ENCODE measurements at regions not wholly inside any gene's neighbourhood (a gene's known extent, or its start where the extent isn't known, plus 50 kb on each side); places are given as distances from the start of the nearest gene placed in this dataset.

DNA sequence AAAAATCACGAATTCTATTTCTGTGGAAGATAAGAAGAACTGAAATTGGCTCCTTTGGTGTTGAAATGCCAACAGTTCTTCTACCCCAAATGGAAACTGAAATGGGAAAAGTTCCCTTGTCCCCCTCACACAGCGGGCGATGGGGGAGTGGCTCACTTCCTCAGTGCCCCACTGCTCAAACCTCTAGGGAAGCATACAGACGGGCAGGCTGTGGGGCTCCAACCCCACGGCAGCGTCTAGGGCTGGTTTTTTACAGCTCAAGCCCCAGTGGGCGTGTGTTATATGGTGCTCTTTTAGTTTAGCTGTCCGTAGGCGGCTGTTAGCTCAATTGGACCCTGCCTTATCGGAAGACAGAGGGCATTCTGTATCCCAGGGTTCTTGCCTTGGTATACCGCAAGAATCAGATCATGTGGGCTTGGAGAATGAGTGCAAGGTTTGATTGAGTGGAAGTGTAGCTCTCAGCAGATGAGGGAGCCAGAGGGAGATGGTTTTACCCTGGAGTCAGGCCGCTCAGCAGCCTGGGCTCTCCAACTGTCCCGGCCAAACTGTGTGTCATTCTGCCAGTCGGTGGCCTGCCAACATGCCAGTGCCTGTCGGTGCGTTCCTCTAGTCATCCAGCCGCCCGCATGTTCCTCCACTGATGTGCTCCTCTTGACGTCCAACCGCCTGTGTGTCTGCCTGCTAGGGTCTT lies 166.3 kb upstream of the ZNF608 start:
- intact Hi-C loops (cut with micrococcal nuclease; ENCODE audit: unreplicated experiment) (no loop called here), in situ Hi-C loops (cut with MboI) (loop anchor here (5.0 kb wide), 2 partner anchors 165 to 265 kb away; partner anchors contain the start of gene ZNF608)
- Histone ChIP-seq H3K27me3 (replicated peaks in 1 of 2; ENCODE audit: control insufficient read depth in 2 of 2, insufficient read depth in 2 of 2, low read length in 1 of 2) (no peaks in the 10 kb centered on the region), H3K4me3 (no peak overlapping the region), H3K36me3 (ENCODE audit: control insufficient read depth in 2 of 2, insufficient read depth in 2 of 2, low read length in 1 of 2) (no peaks in the 10 kb centered on the region), H4K20me1 (ENCODE audit: control insufficient read depth, insufficient read depth) (no peaks in the 10 kb centered on the region), H3K9me3 (replicated peaks; ENCODE audit: control insufficient read depth, insufficient read depth, low read length) (peaks cover 5% of the 10 kb centered on the region; the same call in 2 of the 3 replicates), H3K9ac (ENCODE audit: control insufficient read depth, insufficient read depth, low read length) (no peak overlapping the region), H3K79me2 (ENCODE audit: control insufficient read depth, insufficient read depth, low read length) (no peaks in the 10 kb centered on the region), H3K4me1 (ENCODE audit: control insufficient read depth, insufficient read depth, low read length) (peaks cover 33% of the 10 kb centered on the region), H3K4me2 (ENCODE audit: control insufficient read depth, insufficient read depth) (peak overlapping the region; percentile 32; the same call in 1 of the 2 replicates), H3K27ac (ENCODE audit: control insufficient read depth, insufficient read depth) (no peak overlapping the region), H2AFZ (ENCODE audit: control insufficient read depth, low read depth, low read length) (peak overlapping the region; percentile 50)
- no peak for TF ChIP-seq RUNX3 (IDR thresholded peaks at IDR 0.05; ENCODE audit: low read length)
- TF ChIP-seq YY1 (IDR thresholded peaks at IDR 0.05; ENCODE audit: low read depth, low read length): no peak
- TF ChIP-seq MYC (IDR thresholded peaks at IDR 0.05; ENCODE audit: insufficient read depth, insufficient read length, insufficient replicate concordance, low read length, severe bottlenecking): no peak
- peak; percentile 20; the same call in 1 of the 2 replicates for TF ChIP-seq EED (IDR thresholded peaks at IDR 0.05; ENCODE audit: low read depth)
- peak; percentile 24; the same call in 1 of the 2 replicates for TF ChIP-seq ZBTB33 (IDR thresholded peaks at IDR 0.05)
- TF ChIP-seq, protein P1, sequence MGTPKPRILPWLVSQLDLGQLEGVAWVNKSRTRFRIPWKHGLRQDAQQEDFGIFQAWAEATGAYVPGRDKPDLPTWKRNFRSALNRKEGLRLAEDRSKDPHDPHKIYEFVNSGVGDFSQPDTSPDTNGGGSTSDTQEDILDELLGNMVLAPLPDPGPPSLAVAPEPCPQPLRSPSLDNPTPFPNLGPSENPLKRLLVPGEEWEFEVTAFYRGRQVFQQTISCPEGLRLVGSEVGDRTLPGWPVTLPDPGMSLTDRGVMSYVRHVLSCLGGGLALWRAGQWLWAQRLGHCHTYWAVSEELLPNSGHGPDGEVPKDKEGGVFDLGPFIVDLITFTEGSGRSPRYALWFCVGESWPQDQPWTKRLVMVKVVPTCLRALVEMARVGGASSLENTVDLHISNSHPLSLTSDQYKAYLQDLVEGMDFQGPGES (IDR thresholded peaks at IDR 0.05): no peak
- no peak for TF ChIP-seq IKZF2 (IDR thresholded peaks at IDR 0.05)
- TF ChIP-seq, protein P2, sequence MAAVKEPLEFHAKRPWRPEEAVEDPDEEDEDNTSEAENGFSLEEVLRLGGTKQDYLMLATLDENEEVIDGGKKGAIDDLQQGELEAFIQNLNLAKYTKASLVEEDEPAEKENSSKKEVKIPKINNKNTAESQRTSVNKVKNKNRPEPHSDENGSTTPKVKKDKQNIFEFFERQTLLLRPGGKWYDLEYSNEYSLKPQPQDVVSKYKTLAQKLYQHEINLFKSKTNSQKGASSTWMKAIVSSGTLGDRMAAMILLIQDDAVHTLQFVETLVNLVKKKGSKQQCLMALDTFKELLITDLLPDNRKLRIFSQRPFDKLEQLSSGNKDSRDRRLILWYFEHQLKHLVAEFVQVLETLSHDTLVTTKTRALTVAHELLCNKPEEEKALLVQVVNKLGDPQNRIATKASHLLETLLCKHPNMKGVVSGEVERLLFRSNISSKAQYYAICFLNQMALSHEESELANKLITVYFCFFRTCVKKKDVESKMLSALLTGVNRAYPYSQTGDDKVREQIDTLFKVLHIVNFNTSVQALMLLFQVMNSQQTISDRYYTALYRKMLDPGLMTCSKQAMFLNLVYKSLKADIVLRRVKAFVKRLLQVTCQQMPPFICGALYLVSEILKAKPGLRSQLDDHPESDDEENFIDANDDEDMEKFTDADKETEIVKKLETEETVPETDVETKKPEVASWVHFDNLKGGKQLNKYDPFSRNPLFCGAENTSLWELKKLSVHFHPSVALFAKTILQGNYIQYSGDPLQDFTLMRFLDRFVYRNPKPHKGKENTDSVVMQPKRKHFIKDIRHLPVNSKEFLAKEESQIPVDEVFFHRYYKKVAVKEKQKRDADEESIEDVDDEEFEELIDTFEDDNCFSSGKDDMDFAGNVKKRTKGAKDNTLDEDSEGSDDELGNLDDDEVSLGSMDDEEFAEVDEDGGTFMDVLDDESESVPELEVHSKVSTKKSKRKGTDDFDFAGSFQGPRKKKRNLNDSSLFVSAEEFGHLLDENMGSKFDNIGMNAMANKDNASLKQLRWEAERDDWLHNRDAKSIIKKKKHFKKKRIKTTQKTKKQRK (IDR thresholded peaks at IDR 0.05; ENCODE audit: low read depth, low read length): no peak
- TF ChIP-seq, protein P3, sequence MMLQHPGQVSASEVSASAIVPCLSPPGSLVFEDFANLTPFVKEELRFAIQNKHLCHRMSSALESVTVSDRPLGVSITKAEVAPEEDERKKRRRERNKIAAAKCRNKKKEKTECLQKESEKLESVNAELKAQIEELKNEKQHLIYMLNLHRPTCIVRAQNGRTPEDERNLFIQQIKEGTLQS (IDR thresholded peaks at IDR 0.05; ENCODE audit: borderline replicate concordance, extremely low read depth, low read depth, low read length): no peak
- peak; percentile 38 for TF ChIP-seq MEF2B (IDR thresholded peaks at IDR 0.05; ENCODE audit: partially characterized antibody, poor library complexity, severe bottlenecking)
- TF ChIP-seq PRDM15 (CRISPR knock-in tag; IDR thresholded peaks at IDR 0.05): no peak
- BruUV-seq (replicated peaks): no TSS peak
- ChIA-PET RAD21 (ENCODE audit: unreplicated experiment) (interaction anchor here (0.8 to 7.9 kb wide), 5 partner anchors 9 to 288 kb away, joined by 4 to 190 read pairs (median 15); partner anchors contain the start of gene ZNF608), POLR2A (interaction anchor here (0.6 to 4.7 kb wide), 2 partner anchors 8 to 104 kb away, joined by 6 to 48 read pairs; no protein-coding TSS in a partner anchor), CTCF (interaction anchor here (1.3 to 5.4 kb wide), 3 partner anchors 8 to 88 kb away, joined by 4 to 34 read pairs (median 6); no protein-coding TSS in a partner anchor), SMC1A (ENCODE audit: uncharacterized antibody, unreplicated experiment) (interaction anchor here (0.6 to 7.4 kb wide), 11 partner anchors 8 to 877 kb away, joined by 3 to 166 read pairs (median 4); no protein-coding TSS in a partner anchor)
- ATAC-seq (no peak), DNase-seq (ENCODE audit: low read depth, low spot score) (no peak), FAIRE-seq (no peak)
- 74% methylated on average over 20 of the region's 20 CpGs for WGBS (ENCODE audit: insufficient coverage, insufficient replicate concordance, low lambda C conversion rate, missing lambda C conversion rate)

Measured in GM12878 (cell line).